NCI-H2029 treated with DMSO at 0.1 percent for 48 hours (cell line): ENCODE measurements at regions not wholly inside any gene's neighbourhood (a gene's known extent, or its start where the extent isn't known, plus 50 kb on each side); places are given as distances from the start of the nearest gene placed in this dataset.

Experiments
- DNase-seq: peaks from one replicate; lab custom pipeline; 2025; lab: John Stamatoyannopoulos, UW

- no peak for DNase-seq
These were observed 50.4 kb downstream of the ZBTB38 start for GRCh38 chr3:141418751-141419150.

DNA sequence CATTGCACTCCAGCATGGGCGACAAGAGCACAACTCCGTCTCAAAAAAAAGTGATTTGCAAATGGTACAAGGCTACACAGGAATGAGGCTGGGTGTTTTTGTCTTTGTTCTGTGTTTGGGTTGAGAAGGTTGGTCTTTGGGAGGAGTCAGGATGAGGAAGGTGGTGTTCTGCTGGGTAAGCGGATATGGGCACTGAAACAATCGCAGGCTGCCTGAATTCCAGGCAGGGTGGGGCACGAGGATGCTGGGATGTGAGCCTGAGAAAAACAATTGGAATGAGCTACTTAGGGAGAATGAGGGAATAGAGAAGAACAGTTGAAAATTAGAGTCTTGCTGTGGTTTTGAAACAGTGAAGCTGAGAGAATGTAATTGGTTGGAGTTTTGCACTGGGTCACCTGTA is 51.6 kb downstream of the ZBTB38 start:
- no peak for DNase-seq

- DNase-seq = no peak
These were observed 52.9 kb downstream of the ZBTB38 start for GRCh38 chr3:141421186-141421585.

DNA sequence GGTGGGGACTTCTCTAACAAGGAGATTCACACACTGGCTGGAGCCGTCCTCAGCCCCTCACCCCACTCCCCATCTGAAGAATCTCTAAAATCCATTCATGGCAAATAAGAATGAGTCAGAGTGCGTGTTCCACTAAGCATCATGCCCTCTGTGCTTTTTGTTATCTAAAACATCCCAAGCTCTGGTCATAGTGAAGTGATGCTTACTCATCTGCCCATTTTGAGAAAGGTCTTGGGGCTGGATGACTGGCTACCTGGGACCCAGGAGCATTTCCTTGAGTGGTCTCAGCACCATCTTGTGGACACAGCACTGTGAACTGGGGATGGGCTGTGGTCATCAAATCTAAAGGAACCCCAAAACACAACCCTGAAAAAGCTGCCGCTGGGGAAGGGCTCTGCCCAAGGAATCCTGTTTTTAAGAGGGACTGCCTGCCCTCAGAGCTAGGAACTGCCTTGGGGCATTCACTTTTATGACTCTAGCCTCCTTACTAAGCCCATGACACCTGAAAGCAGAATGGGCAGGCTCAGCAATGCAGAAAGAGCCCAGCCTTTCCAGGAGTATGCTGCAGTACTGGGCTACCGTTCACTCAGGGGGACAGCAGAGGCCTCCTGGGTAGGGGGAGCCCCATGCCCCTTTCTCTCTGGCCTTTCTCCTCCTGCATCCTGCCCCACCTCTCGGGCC is 53.5 kb downstream of the ZBTB38 start:
- DNase-seq = no peak

DNA sequence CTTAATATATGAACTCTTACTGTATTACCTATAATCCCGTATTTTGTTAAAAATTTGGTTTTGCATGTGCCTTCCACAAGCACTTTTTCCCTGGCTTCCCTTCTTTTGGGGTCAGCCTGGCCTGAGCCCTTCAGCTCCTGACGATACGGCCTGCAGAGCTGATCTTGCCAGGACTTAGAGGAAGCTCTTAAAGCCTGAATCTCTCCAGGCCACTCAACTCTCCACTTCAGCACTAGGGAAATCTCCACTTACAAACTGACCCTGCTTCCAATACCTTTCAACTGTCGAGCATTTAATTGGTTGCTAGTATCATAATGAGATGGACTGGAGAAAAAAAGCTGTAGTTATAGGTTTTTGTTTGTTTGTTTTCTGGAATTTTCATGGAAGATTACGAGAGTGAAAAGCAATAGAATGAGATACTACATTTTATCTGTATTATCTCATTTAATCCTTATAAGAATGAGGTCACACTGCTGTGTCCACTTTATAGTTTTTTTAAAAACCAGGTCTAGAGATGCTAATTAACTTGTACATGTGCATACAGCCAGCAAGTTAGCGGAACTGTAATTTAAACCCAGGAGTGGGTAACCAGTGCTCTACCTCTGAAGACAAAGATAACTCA is 54.8 kb downstream of the ZBTB38 start:
- peak; percentile 55 for DNase-seq

DNA sequence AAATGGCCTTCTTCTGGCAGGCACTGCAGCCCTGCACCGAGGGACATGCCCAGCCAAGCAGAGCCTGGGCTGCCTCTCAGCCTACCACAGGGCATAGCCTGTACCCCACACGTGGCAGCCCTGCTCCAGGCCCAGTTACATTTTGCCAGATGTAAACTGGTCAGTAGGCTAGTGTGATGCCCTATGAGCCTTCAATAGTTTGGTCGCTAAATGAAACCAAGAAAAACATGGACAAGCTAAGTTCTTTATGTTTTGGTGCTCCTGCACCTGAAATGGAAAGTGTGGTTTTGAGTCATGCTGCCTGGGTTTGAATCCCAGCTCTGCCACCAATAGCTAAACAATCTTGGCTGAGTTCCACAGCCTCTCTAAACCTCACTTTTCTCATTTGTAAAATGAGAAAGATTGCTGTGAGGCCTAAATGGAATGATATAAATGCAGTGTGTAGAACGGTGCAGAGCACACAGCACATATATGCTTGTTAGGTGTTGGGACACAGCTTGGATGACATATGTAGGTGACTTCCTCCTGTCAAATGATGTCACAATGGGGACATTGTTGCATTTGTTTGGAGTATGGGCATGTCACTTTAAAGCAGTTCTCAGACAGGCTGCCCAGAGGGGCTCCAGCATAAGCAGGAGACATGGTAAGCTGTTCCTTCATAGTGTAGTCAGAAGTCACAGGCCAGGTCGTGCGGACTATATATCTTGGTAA is 57.4 kb downstream of the ZBTB38 start:
- DNase-seq = no peak

DNA sequence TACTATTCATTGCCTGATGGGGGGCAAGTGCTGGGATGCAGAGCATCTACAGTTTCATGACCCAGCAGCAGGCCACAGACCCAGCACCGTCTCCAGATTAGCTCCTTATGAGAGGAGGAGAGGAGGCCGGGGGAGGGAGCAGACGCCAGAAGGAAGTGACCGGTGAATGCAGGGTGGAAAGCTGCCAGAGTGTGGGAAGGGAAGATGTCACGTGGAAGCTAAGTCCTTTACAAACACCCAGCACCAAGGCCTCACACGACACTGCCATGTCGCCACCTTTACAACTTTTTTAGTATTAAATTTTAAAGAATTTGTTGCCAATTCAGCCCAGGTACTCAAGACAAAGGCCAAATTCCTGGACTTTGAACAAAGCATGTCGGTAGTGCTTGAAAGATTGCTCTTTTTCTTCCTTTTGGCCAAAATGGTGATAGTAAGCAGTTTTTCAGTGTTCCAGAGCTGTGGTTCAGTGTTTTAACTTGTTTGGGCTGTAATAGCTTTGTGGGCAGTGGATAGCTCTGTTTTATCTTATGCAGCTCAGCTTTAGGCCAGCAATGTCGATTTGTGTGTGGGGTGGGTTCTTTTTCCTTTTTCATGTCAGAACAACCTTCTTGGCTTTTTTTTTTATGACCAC is 58.2 kb downstream of the ZBTB38 start:
- DNase-seq = peak; percentile 94

GRCh38 chr3:141427764-141428163 is 59.1 kb upstream of the RASA2 start:
- no peak for DNase-seq

GRCh38 chr3:141429371-141430035 is 57.3 kb upstream of the RASA2 start:
- no peak for DNase-seq

- DNase-seq = no peak
These were observed 56.5 kb upstream of the RASA2 start for GRCh38 chr3:141430316-141430715.

DNA sequence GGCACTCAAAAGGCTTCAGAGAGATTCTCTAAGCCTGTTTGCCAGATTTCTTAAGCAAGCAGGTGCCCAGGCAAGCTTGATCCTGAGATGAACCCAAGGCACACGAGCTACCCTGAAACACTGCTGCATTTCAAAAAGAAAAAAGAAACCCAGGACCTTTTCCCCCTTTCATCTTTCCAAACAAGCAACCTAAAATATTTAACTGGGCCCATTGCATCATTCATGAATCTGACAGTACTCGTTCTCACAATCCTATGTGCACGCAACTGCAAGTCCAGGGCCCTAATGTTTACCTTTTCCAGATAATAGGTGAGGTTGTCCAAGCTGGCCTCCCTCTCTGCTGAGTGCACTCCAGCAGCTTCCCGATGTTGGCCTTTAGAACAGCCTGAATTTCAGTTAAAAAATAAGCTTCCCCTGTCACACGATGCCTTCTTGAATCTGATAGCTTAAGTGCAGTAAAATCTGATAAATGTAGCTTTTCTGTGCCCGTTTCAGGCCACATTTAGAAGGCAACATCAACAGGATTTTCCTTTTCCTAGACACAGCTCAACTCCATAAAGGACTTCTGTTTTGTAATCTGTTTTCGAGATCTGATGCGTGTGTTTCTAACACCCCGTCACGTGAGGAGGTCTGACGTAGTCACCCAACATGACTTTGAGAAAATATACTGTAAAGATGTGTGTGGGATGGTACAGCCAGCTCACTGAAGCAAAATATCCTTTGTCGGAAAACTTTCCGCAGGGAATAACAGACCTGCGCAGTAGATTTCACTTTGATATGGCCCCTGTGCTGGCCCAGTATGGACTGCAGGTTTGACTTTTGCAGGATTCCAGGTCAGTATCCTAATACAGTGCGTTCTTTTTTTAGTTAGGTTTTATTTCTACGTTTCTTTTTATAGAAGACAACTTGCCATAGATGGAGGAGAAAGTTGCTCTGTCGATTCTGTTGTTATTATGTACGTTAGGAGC is 55.1 kb upstream of the RASA2 start:
- DNase-seq = peak; percentile 22

DNA sequence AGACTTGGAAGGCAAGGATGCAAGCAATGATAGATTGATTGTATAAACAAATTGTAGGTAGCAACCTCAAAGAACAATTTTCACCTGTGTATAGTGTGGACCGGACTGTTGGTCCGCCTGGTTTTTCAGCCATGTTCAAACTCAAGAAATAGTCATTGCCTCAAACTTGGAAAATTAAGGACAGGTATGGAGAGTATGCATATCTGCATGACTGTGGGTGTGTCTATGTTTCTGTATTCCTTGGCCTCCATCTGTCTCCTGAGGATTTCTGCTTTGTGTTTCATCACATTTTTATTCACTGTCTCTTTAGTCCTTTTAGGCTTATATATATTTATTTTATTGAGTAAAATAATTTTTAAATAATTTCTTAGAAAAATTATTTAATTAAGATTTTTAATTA is 53.9 kb upstream of the RASA2 start:
- no peak for DNase-seq

- no peak for DNase-seq
These were observed 52.6 kb upstream of the RASA2 start for GRCh38 chr3:141434255-141434654.

GRCh38 chr3:141436180-141436579 is 50.6 kb upstream of the RASA2 start:
- no peak for DNase-seq
